HepG2 (cell line): ENCODE measurements at regions not wholly inside any gene's neighbourhood (a gene's known extent, or its start where the extent isn't known, plus 50 kb on each side); places are given as distances from the start of the nearest gene placed in this dataset.

Experiments
- ATAC-seq: fragments of 200-7000 bp; cut with Tn5 transposase; 3 replicates; pipeline ENCODE4 v1.9.1; 2020; ENCODE audit warnings: mild to moderate bottlenecking, moderate library complexity
- BruUV-seq: library from RNA; stranded (reverse); fragments of 400-500 nt; replicated peaks from 2 replicates; lab custom pipeline; 2021; lab: Mats Ljungman, UMichigan
- CTCF ChIA-PET: fragments of 300-600 bp; formaldehyde crosslinking; extraction: SDS; loops from one replicate; lab custom pipeline; 2021; ENCODE audit warnings: low total read pairs, inconsistent platforms, low intra/inter-chr PET ratio; lab: Yijun Ruan, JAX
- POLR2A ChIA-PET: fragments of 350-600 bp; sonication (Branson Sonifier 250); formaldehyde crosslinking; loops from one replicate; lab custom pipeline; 2020; ENCODE audit warnings: antibody characterized with exemption, inconsistent platforms; lab: Yijun Ruan, JAX
- DNase-seq: peaks from one replicate; pipeline ENCODE4 v3.0.0-alpha.2; 2015; ENCODE audit warnings: low spot score
- FAIRE-seq: peaks from 3 replicates; lab custom pipeline; 2011; peaks lifted over from hg19 to GRCh38; lab: Jason Lieb, UNC
- H2AFZ ChIP-seq: one replicate; pipeline ENCODE4 v1.6.1; 2011; ENCODE audit warnings: low read length, inconsistent platforms
- H3K27ac ChIP-seq: fragments of 300-600 bp; 3 replicates; pipeline ENCODE4 v1.8.0; 2011; ENCODE audit warnings: mixed run types, mild to moderate bottlenecking, mixed read lengths, low read length, inconsistent platforms; ENCODE audit not compliant: insufficient read depth; ENCODE audit errors: extremely low read length
- H3K27me3 ChIP-seq, 2 experiments: fragments of 200-600 bp in 1 of 2; 2 replicates in 1 of 2; 3 replicates in 1 of 2; pipeline versions ENCODE4 v1.6.0 to v1.8.0; 2011; ENCODE audit warnings: low read length in 2 of 2, mild to moderate bottlenecking in 2 of 2, moderate library complexity in 2 of 2, inconsistent platforms in 1 of 2; ENCODE audit not compliant: insufficient read depth in 2 of 2, control insufficient read depth in 1 of 2
- H3K36me3 ChIP-seq, 2 experiments: fragments of 200-600 bp in 1 of 2; replicated peaks in 1 of 2; 2 replicates in 1 of 2; 3 replicates in 1 of 2; pipeline versions ENCODE4 v1.5.1 to v1.8.0; 2011; ENCODE audit warnings: low read length in 2 of 2, inconsistent platforms in 1 of 2; ENCODE audit not compliant: insufficient read depth in 2 of 2, control insufficient read depth in 1 of 2
- H3K4me1 ChIP-seq: 2 replicates; pipeline ENCODE4 v1.5.1; 2012; ENCODE audit warnings: low read length, inconsistent platforms; ENCODE audit not compliant: insufficient read depth
- H3K4me2 ChIP-seq: 2 replicates; pipeline ENCODE4 v1.6.0; 2011; ENCODE audit warnings: low read depth, low read length, inconsistent platforms
- H3K4me3 ChIP-seq, 3 experiments: fragments of 200-600 bp in 1 of 3; sonication (generic), shearing (Covaris generic) in 1 of 3; replicated peaks in 1 of 3; 2 replicates each; pipeline ENCODE4 v1.5.1; 2011 to 2016; ENCODE audit warnings: low read length in 3 of 3, inconsistent platforms in 2 of 3, low read depth in 2 of 3, mild to moderate bottlenecking in 2 of 3, control low read depth in 1 of 3, mixed read lengths in 1 of 3; ENCODE audit not compliant: insufficient read depth in 1 of 3
- H3K79me2 ChIP-seq: one replicate; pipeline ENCODE4 v1.6.1; 2011; ENCODE audit warnings: low read length, inconsistent platforms; ENCODE audit not compliant: insufficient read depth
- H3K9ac ChIP-seq: 2 replicates; pipeline ENCODE4 v1.6.0; 2011; ENCODE audit warnings: mild to moderate bottlenecking, low read depth, low read length, inconsistent platforms; ENCODE audit not compliant: insufficient read depth
- H3K9me3 ChIP-seq: 2 replicates; pipeline ENCODE4 v1.5.1; 2012; ENCODE audit warnings: mild to moderate bottlenecking, low read length
- H4K20me1 ChIP-seq: 2 replicates; pipeline ENCODE4 v1.6.0; 2011; ENCODE audit warnings: inconsistent platforms, mild to moderate bottlenecking, low read length, moderate library complexity; ENCODE audit not compliant: insufficient read depth
- ATRX ChIP-seq: sonication (generic); formaldehyde crosslinking; IDR thresholded peaks from 2 replicates; pipeline ENCODE4 v1.4.0; 2020; ENCODE audit warnings: missing genetic modification reagents, borderline replicate concordance
- CENPX ChIP-seq: sonication (generic); formaldehyde crosslinking; IDR thresholded peaks from 2 replicates; pipeline ENCODE4 v1.9.0; 2021; ENCODE audit warnings: mild to moderate bottlenecking, missing genetic modification reagents, moderate library complexity
- FOXK2 ChIP-seq: fragments of 450-650 bp; IDR thresholded peaks from 2 replicates; pipeline ENCODE4 v1.6.1; 2016
- IRX3 ChIP-seq: sonication (generic); formaldehyde crosslinking; IDR thresholded peaks from 2 replicates; pipeline ENCODE4 v1.8.1; 2023; ENCODE audit warnings: mild to moderate bottlenecking, low read depth, missing genetic modification reagents, borderline replicate concordance
- JUND ChIP-seq: sonication (generic); formaldehyde crosslinking; IDR thresholded peaks from 2 replicates; pipeline ENCODE4 v1.8.0; 2022; ENCODE audit warnings: mild to moderate bottlenecking, missing genetic modification reagents
- MXD4 ChIP-seq: IDR thresholded peaks from 2 replicates; pipeline ENCODE4 v1.6.1; 2016; ENCODE audit warnings: mild to moderate bottlenecking, missing biosample characterization, missing genetic modification reagents
- NBN ChIP-seq: fragments of 450-650 bp; conservative IDR thresholded peaks from 2 replicates; pipeline ENCODE4 v1.6.1; 2017
- RFXAP ChIP-seq: sonication (generic); formaldehyde crosslinking; IDR thresholded peaks from 2 replicates; pipeline ENCODE4 v1.4.0; 2020; ENCODE audit warnings: missing genetic modification reagents, borderline replicate concordance
- STAT6 ChIP-seq: sonication (generic); formaldehyde crosslinking; IDR thresholded peaks from 2 replicates; pipeline ENCODE4 v1.4.0; 2020; ENCODE audit warnings: missing genetic modification reagents, mild to moderate bottlenecking, borderline replicate concordance
- U2AF1 ChIP-seq: fragments of 200-400 bp; formaldehyde crosslinking; optimal IDR thresholded peaks from 2 replicates; pipeline ENCODE3; 2017; ENCODE audit warnings: mild to moderate bottlenecking, low read depth, low read length
- ZFP36 ChIP-seq: fragments of 150-350 bp; IDR thresholded peaks from 2 replicates; pipeline ENCODE4 v1.6.1; 2018; ENCODE audit warnings: borderline replicate concordance, low read length, low read depth; ENCODE audit not compliant: partially characterized antibody
- ZFY ChIP-seq: sonication (generic); formaldehyde crosslinking; IDR thresholded peaks from 2 replicates; pipeline ENCODE4 v1.4.0; 2020; ENCODE audit warnings: missing genetic modification reagents
- ZNF251 ChIP-seq: sonication (generic); formaldehyde crosslinking; IDR thresholded peaks from 2 replicates; pipeline ENCODE4 v1.9.0; 2021; ENCODE audit warnings: mild to moderate bottlenecking, missing genetic modification reagents
- ZNF33A ChIP-seq: sonication (generic); formaldehyde crosslinking; IDR thresholded peaks from 2 replicates; pipeline ENCODE4 v1.5.1; 2020; ENCODE audit warnings: missing genetic modification reagents, mild to moderate bottlenecking, moderate library complexity, borderline replicate concordance
- ZNF432 ChIP-seq: sonication (generic); formaldehyde crosslinking; IDR thresholded peaks from 2 replicates; pipeline ENCODE4 v1.5.0; 2020; ENCODE audit warnings: missing genetic modification reagents, mild to moderate bottlenecking, borderline replicate concordance
- whole genome bisulfite sequencing: methylation state at CpG from one replicate; pipeline ENCODE4 v1.1.6; 2017; ENCODE audit warnings: low lambda C conversion rate; 5-methylcytosine and 5-hydroxymethylcytosine counted together
- in situ Hi-C: cut with HindIII; loops from 2 replicates; pipeline ENCODE4 v1.10.0; 2017; ENCODE audit warnings: low pct_unique_long_range_greater_than_20kb; ENCODE audit not compliant: extremely low pct_ligation_motif_present
- intact Hi-C: fragments of 100-400 bp; cut with micrococcal nuclease; formaldehyde crosslinking; loops from one replicate; pipeline ENCODE4 v1.10.0; 2022; ENCODE audit not compliant: unreplicated experiment

DNA sequence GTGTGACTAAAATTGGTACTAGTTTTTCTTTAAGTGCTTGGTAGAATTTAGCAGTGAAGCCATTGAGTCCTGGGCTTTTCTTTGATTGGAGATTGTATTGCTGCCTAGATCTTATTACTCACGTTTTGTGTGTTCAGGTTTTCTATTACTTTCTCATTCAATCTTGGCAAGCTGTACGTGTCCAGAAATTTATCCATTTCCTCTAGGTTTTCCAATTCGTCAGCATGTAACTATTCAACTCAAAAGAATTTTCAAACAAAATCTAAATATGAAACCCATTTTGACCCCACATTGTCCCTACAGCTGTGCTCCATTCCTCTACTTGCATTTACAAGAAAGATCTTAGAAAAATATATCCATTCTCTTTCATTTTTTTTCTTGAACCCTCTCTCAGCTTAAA lies 1613.4 kb upstream of the SEL1L start:
- TF ChIP-seq MXD4 (CRISPR knock-in tag) (no peak), NBN (no peak), ZNF33A (CRISPR knock-in tag) (no peak), ZNF432 (CRISPR knock-in tag) (no peak), ZFY (CRISPR knock-in tag) (no peak), CENPX (CRISPR knock-in tag) (no peak), JUND (CRISPR knock-in tag) (no peak), ZNF251 (CRISPR knock-in tag) (no peak), RFXAP (CRISPR knock-in tag) (no peak), U2AF1 (no peak), ATRX (no peak), IRX3 (CRISPR knock-in tag) (no peak), STAT6 (no peak), ZFP36 (no peak), FOXK2 (no peak)
- Histone ChIP-seq H2AFZ (no peak overlapping the region), H3K36me3 (no peaks in the 10 kb centered on the region), H3K4me2 (no peak overlapping the region), H3K9me3 (peaks cover 43% of the 10 kb centered on the region), H3K4me1 (no peaks in the 10 kb centered on the region), H3K27ac (no peak overlapping the region), H3K4me3 (no peak overlapping the region), H3K27me3 (no peaks in the 10 kb centered on the region), H4K20me1 (no peaks in the 10 kb centered on the region), H3K79me2 (no peaks in the 10 kb centered on the region), H3K9ac (no peak overlapping the region)
- FAIRE-seq = no peak
- no peak for DNase-seq
- no TSS peak for BruUV-seq
- ChIA-PET CTCF (no interaction called here), POLR2A (no interaction called here)
- 0% methylated on average over 3 of the region's 3 CpGs for WGBS
- in situ Hi-C loops (no loop called here), intact Hi-C loops (no loop called here)
- no peak for ATAC-seq
